ENCODE measurements at regions not wholly inside any gene's neighbourhood (a gene's known extent, or its start where the extent isn't known, plus 50 kb on each side); places are given as distances from the start of the nearest gene placed in this dataset.

- no peak for DNase-seq
- Histone ChIP-seq H3K4me2 (ENCODE audit: insufficient read depth, low read length) (no peak overlapping the region), H3K27ac (ENCODE audit: low read length) (no peak overlapping the region), H3K4me3 (ENCODE audit: low read depth in 1 of 2, low read length in 2 of 2) (no peak overlapping the region), H3K4me1 (ENCODE audit: insufficient read depth, low read length) (no peaks in the 10 kb centered on the region), H3K27me3 (ENCODE audit: insufficient read depth, low read length, poor library complexity) (no peaks in the 10 kb centered on the region), H3K36me3 (ENCODE audit: insufficient read depth, low read length) (no peaks in the 10 kb centered on the region), H3K79me2 (ENCODE audit: insufficient read depth, low read length) (no peaks in the 10 kb centered on the region), H4K20me1 (ENCODE audit: insufficient read depth, low read length) (no peaks in the 10 kb centered on the region), H2AFZ (ENCODE audit: low read depth, low read length) (no peak overlapping the region), H3K9ac (ENCODE audit: low read depth, low read length) (no peak overlapping the region), H3K9me3 (ENCODE audit: insufficient read depth, low read length, severe bottlenecking) (no peaks in the 10 kb centered on the region)
- ATAC-seq (ENCODE audit: insufficient read depth, low read depth): no peak
- TF ChIP-seq CTCF (IDR thresholded peaks at IDR 0.05; ENCODE audit: borderline replicate concordance, extremely low read depth, low read length, poor library complexity, severe bottlenecking) (no peak), EZH2 (IDR thresholded peaks at IDR 0.05; ENCODE audit: borderline replicate concordance, low read depth, low read length, severe bottlenecking) (no peak)
Measured at GRCh38 chr4:126109836-126110235, 795.1 kb downstream of the FAT4 start.

- DNase-seq (no peak), ATAC-seq (ENCODE audit: insufficient read depth, low read depth) (no peak)
- Histone ChIP-seq H3K4me3 (ENCODE audit: low read depth in 1 of 2, low read length in 2 of 2) (no peak overlapping the region), H3K9me3 (ENCODE audit: insufficient read depth, low read length, severe bottlenecking) (no peaks in the 10 kb centered on the region), H3K9ac (ENCODE audit: low read depth, low read length) (no peak overlapping the region), H3K4me2 (ENCODE audit: insufficient read depth, low read length) (no peak overlapping the region), H3K27ac (ENCODE audit: low read length) (no peak overlapping the region), H4K20me1 (ENCODE audit: insufficient read depth, low read length) (no peaks in the 10 kb centered on the region), H3K36me3 (ENCODE audit: insufficient read depth, low read length) (no peaks in the 10 kb centered on the region), H3K4me1 (ENCODE audit: insufficient read depth, low read length) (no peaks in the 10 kb centered on the region), H3K27me3 (ENCODE audit: insufficient read depth, low read length, poor library complexity) (no peaks in the 10 kb centered on the region), H2AFZ (ENCODE audit: low read depth, low read length) (no peak overlapping the region), H3K79me2 (ENCODE audit: insufficient read depth, low read length) (no peaks in the 10 kb centered on the region)
- TF ChIP-seq CTCF (IDR thresholded peaks at IDR 0.05; ENCODE audit: borderline replicate concordance, extremely low read depth, low read length, poor library complexity, severe bottlenecking): no peak
- no peak for TF ChIP-seq EZH2 (IDR thresholded peaks at IDR 0.05; ENCODE audit: borderline replicate concordance, low read depth, low read length, severe bottlenecking)
Measured at GRCh38 chr4:126113058-126113457, 798.3 kb downstream of the FAT4 start.

DNA sequence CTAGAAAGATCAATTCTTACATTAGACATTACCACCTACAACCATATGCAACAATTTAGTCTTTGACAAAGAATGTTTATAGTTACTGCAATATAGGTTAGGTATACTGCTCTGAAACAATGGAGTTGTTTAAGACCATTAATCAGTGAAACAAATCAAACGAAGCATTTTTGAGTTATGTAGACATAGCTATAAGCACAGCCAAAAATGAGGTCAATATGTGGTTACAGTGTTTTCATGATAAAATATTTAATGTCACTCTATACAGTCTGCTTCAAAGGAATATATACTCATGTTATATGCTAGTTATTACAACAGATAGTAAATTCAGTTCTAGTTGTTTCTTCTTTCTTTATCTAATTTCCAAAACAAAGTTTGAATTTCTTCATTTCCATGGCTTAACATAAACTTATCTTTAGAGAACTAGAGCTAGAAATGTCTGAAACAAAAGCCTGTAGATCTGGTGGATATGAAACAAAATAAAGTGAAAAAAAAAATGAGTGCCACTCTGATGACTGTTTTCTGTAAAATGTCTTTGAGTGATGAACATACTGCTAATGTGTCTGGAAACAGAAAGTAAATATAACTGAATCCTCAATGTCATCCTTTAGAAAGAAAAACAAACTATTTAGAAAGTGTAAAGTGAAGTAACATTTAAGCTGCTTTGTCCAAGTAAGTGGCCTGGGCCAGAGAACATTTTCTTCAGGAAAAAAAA lies 809.0 kb downstream of the FAT4 start:
- no peak overlapping the region for H3K4me3 ChIP-seq (ENCODE audit: low read depth in 1 of 2, low read length in 2 of 2)
- no peaks in the 10 kb centered on the region for H3K4me1 ChIP-seq (ENCODE audit: insufficient read depth, low read length)
- no peaks in the 10 kb centered on the region for H3K36me3 ChIP-seq (ENCODE audit: insufficient read depth, low read length)
- no peaks in the 10 kb centered on the region for H3K79me2 ChIP-seq (ENCODE audit: insufficient read depth, low read length)
- H3K4me2 ChIP-seq (ENCODE audit: insufficient read depth, low read length): no peak overlapping the region
- ATAC-seq (ENCODE audit: insufficient read depth, low read depth) (no peak), DNase-seq (no peak)
- TF ChIP-seq CTCF (IDR thresholded peaks at IDR 0.05; ENCODE audit: borderline replicate concordance, extremely low read depth, low read length, poor library complexity, severe bottlenecking): no peak
- TF ChIP-seq EZH2 (IDR thresholded peaks at IDR 0.05; ENCODE audit: borderline replicate concordance, low read depth, low read length, severe bottlenecking): no peak
- no peak overlapping the region for H3K27ac ChIP-seq (ENCODE audit: low read length)
- no peak overlapping the region for H3K9ac ChIP-seq (ENCODE audit: low read depth, low read length)
- no peaks in the 10 kb centered on the region for H3K9me3 ChIP-seq (ENCODE audit: insufficient read depth, low read length, severe bottlenecking)
- no peak overlapping the region for H2AFZ ChIP-seq (ENCODE audit: low read depth, low read length)
- H4K20me1 ChIP-seq (ENCODE audit: insufficient read depth, low read length): no peaks in the 10 kb centered on the region
- H3K27me3 ChIP-seq (ENCODE audit: insufficient read depth, low read length, poor library complexity): no peaks in the 10 kb centered on the region
